Left ventricle myocardium inferior (tissue), 1 donor: ENCODE measurements at regions not wholly inside any gene's neighbourhood (a gene's known extent, or its start where the extent isn't known, plus 50 kb on each side); places are given as distances from the start of the nearest gene placed in this dataset.

Experiments used
- DNase-seq: peaks from one replicate; pipeline ENCODE4 v3.0.0-alpha.2; 2020
- H3K27ac ChIP-seq: fragments of 200-600 bp; replicated peaks from 2 replicates; pipeline ENCODE4 v1.8.0; 2021
- H3K27me3 ChIP-seq: fragments of 200-600 bp; 2 replicates; pipeline ENCODE4 v1.8.0; 2021; ENCODE audit warnings: low read depth
- H3K36me3 ChIP-seq: fragments of 200-600 bp; 2 replicates; pipeline ENCODE4 v1.8.0; 2021
- H3K4me1 ChIP-seq: fragments of 200-600 bp; 2 replicates; pipeline ENCODE4 v1.8.0; 2021
- H3K4me3 ChIP-seq: fragments of 200-600 bp; 2 replicates; pipeline ENCODE4 v1.8.0; 2021; ENCODE audit warnings: mild to moderate bottlenecking, moderate library complexity
- H3K9me3 ChIP-seq: fragments of 200-600 bp; replicated peaks from 2 replicates; pipeline ENCODE4 v1.8.0; 2021
- CTCF ChIP-seq: fragments of 200-600 bp; IDR thresholded peaks from 2 replicates; pipeline ENCODE4 v1.8.0; 2021; ENCODE audit warnings: antibody characterized with exemption, mild to moderate bottlenecking, borderline replicate concordance
- intact Hi-C: fragments of 100-400 bp; cut with micrococcal nuclease; formaldehyde crosslinking; loops from one replicate; pipeline ENCODE4 v1.11.0; 2022
- donor health status: DM: no; HTN: yes; CAD: no; lungs with severe emphysema.

- no peak overlapping the region for H3K4me3 ChIP-seq
- no peaks in the 10 kb centered on the region for H3K4me1 ChIP-seq
- DNase-seq: no peak
- H3K27ac ChIP-seq: no peak overlapping the region
- no peaks in the 10 kb centered on the region for H3K9me3 ChIP-seq
- no peaks in the 10 kb centered on the region for H3K36me3 ChIP-seq
- intact Hi-C loops: no loop called here
- no peak for TF ChIP-seq CTCF
- no peaks in the 10 kb centered on the region for H3K27me3 ChIP-seq
Measured at GRCh38 chr18:42534313-42534712, 579.3 kb downstream of the PIK3C3 start.

GRCh38 chr18:42536442-42536841 lies 579.0 kb downstream of the RIT2 start:
- no peak for TF ChIP-seq CTCF

GRCh38 chr18:42537291-42537690 lies 578.2 kb downstream of the RIT2 start:
- no peak overlapping the region for H3K27ac ChIP-seq

More at GRCh38 chr18:42536442-42536841, 579.0 kb downstream of the RIT2 start:
- Histone ChIP-seq H3K27ac (no peak overlapping the region), H3K9me3 (no peaks in the 10 kb centered on the region), H3K27me3 (no peaks in the 10 kb centered on the region), H3K4me3 (no peak overlapping the region), H3K4me1 (no peaks in the 10 kb centered on the region), H3K36me3 (no peaks in the 10 kb centered on the region)
- intact Hi-C loops: no loop called here
- DNase-seq: no peak

GRCh38 chr18:42544901-42545300 lies 570.6 kb downstream of the RIT2 start:
- TF ChIP-seq CTCF: no peak
- Histone ChIP-seq H3K27me3 (no peaks in the 10 kb centered on the region), H3K4me3 (no peak overlapping the region), H3K36me3 (no peaks in the 10 kb centered on the region), H3K27ac (no peak overlapping the region), H3K4me1 (no peaks in the 10 kb centered on the region), H3K9me3 (no peaks in the 10 kb centered on the region)
- intact Hi-C loops: no loop called here
- DNase-seq: no peak

More at GRCh38 chr18:42537291-42537690, 578.2 kb downstream of the RIT2 start:
- Histone ChIP-seq H3K9me3 (no peaks in the 10 kb centered on the region), H3K27me3 (no peaks in the 10 kb centered on the region), H3K4me1 (no peaks in the 10 kb centered on the region), H3K4me3 (no peak overlapping the region), H3K36me3 (no peaks in the 10 kb centered on the region)
- intact Hi-C loops: no loop called here
- no peak for DNase-seq
- no peak for TF ChIP-seq CTCF

GRCh38 chr18:42545825-42546224 lies 569.7 kb downstream of the RIT2 start:
- Histone ChIP-seq H3K36me3 (no peaks in the 10 kb centered on the region), H3K9me3 (no peaks in the 10 kb centered on the region), H3K4me1 (no peaks in the 10 kb centered on the region), H3K27ac (no peak overlapping the region), H3K4me3 (no peak overlapping the region), H3K27me3 (no peaks in the 10 kb centered on the region)
- intact Hi-C loops: no loop called here
- no peak for DNase-seq
- TF ChIP-seq CTCF: no peak

GRCh38 chr18:42548493-42548892 lies 567.0 kb downstream of the RIT2 start:
- no peak for TF ChIP-seq CTCF
- intact Hi-C loops: no loop called here
- no peak for DNase-seq

More at GRCh38 chr18:42548493-42548892, 567.0 kb downstream of the RIT2 start:
- no peak overlapping the region for H3K27ac ChIP-seq
- no peak overlapping the region for H3K4me3 ChIP-seq
- no peaks in the 10 kb centered on the region for H3K36me3 ChIP-seq
- H3K27me3 ChIP-seq: no peaks in the 10 kb centered on the region
- no peaks in the 10 kb centered on the region for H3K4me1 ChIP-seq
- H3K9me3 ChIP-seq: no peaks in the 10 kb centered on the region
